LNCaP clone FGC (cell line): ENCODE measurements at regions not wholly inside any gene's neighbourhood (a gene's known extent, or its start where the extent isn't known, plus 50 kb on each side); places are given as distances from the start of the nearest gene placed in this dataset.

Experiments
- DNase-seq: peaks from one replicate; pipeline ENCODE4 v3.0.0-alpha.2; 2011; ENCODE audit warnings: low read depth
- H3K4me3 ChIP-seq: 2 replicates; pipeline ENCODE4 v1.5.1; 2011; ENCODE audit warnings: mild to moderate bottlenecking, low read depth, low read length, control low read depth
- CTCF ChIP-seq: IDR thresholded peaks from 2 replicates; pipeline ENCODE4 v1.5.1; 2012; ENCODE audit warnings: mild to moderate bottlenecking; ENCODE audit not compliant: control insufficient read depth, insufficient read depth; ENCODE audit errors: extremely low read depth

- no peak for DNase-seq
- H3K4me3 ChIP-seq: no peak overlapping the region
- no peak for TF ChIP-seq CTCF
Observed at GRCh38 chrX:120819126-120819525, 56.5 kb downstream of the CT47B1 start.

DNA sequence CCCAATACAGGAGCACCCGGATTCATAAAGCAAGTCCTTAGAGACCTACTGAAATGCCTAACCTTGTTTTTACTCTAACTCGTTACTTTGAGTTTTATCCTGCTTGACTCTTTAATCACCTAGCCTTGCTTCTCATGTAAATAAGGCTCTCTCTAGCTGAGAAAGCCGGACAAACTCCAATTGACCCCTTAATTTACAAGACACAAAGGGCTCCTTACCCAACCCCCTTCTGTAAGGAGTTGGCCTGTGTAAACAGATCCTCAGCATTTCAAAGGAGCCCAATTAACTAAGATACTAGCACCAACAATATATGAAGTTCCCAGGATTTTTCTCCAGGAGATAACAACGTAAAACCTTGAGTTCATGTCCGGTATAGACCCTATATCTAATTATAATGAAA, 61.7 kb downstream of the CT47B1 start:
- no peak for TF ChIP-seq CTCF
- DNase-seq: no peak
- H3K4me3 ChIP-seq: no peak overlapping the region

GRCh38 chrX:120801426-120801825, 74.2 kb downstream of the CT47B1 start:
- no peak for DNase-seq
- H3K4me3 ChIP-seq: no peak overlapping the region
- TF ChIP-seq CTCF: no peak

- no peak for TF ChIP-seq CTCF
- H3K4me3 ChIP-seq: no peak overlapping the region
- DNase-seq: no peak
Observed at GRCh38 chrX:120797188-120797851, 78.3 kb downstream of the CT47B1 start.

- no peak for TF ChIP-seq CTCF
- H3K4me3 ChIP-seq: no peak overlapping the region
- no peak for DNase-seq
Observed at GRCh38 chrX:120795301-120795700, 80.4 kb downstream of the CT47B1 start.

DNA sequence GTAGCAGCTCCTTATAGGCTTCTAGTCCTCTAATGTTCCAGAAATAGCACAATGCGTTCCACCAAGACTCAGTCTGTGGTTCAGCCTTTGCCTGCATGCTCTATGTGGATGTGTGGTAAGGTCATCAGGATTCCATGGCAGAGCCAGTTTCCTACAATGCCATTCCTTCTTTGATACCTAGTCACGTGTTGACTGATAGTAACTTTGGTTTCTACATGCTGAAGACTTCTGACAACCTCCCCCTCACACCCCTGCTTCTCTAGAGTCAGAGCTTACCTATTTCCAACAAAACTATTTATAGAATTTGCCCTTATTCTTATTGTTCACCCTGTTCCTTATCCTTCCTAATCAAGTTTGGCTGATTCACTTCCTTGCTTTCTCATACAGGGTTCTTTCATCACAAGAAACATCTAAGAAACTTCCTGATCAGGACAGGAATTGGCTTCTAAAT, 81.1 kb downstream of the CT47B1 start:
- TF ChIP-seq CTCF: no peak
- no peak for DNase-seq
- H3K4me3 ChIP-seq: no peak overlapping the region

DNA sequence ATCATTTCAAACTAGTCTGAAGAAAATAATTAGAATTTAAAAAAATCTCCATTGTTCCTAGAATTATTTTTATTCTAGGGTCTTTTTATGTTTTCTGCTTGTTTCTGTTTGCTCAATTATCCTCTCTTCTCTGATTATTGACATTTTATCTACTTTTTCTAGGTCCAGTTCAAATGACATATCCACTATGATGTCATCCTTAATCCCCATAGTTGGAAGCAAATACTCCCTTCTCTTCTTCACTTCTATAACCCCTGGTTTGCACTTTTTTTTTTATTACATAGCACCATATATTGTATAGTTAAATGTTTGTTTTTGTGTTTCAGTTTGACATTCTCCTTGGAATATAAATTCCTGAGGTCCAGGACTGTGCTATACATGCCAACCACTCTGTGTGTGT, 82.6 kb downstream of the CT47B1 start:
- no peak for TF ChIP-seq CTCF
- no peak overlapping the region for H3K4me3 ChIP-seq
- no peak for DNase-seq
